ENCODE measurements at regions not wholly inside any gene's neighbourhood (a gene's known extent, or its start where the extent isn't known, plus 50 kb on each side); places are given as distances from the start of the nearest gene placed in this dataset.
A peak's percentile ranks its signal among the peaks of the same experiment; 100 is the strongest.

DNA sequence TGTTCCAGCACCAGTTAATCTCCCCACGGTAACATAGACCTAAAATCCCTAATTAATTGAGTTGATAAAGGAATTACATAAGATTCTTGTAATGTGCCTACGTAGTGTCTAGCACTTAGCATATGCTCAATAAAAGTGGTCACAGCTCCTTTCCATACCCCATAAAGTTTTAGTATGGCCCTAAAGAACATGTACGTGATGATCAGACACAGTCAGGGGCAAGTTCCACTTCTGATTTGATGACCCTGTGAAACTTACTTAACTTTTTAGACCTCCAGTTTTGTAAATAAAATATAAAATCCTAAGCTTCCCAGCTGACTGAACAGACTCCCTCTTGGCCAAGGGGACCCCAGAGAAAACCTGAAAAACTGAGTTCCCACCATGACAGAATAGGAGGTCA is 391.3 kb upstream of the ERCC4 start (continued):
- no peak for TF ChIP-seq ZNF217 (IDR thresholded peaks at IDR 0.05)
- no peak for TF ChIP-seq CHD2 (IDR thresholded peaks at IDR 0.05; ENCODE audit: borderline replicate concordance, low read depth, low read length)
- no peak for TF ChIP-seq SIN3A (IDR thresholded peaks at IDR 0.05; ENCODE audit: low read depth, low read length)
- TF ChIP-seq POLR2A (IDR thresholded peaks at IDR 0.05; ENCODE audit: low read depth, low read length), result no peak
- TF ChIP-seq, protein P1, sequence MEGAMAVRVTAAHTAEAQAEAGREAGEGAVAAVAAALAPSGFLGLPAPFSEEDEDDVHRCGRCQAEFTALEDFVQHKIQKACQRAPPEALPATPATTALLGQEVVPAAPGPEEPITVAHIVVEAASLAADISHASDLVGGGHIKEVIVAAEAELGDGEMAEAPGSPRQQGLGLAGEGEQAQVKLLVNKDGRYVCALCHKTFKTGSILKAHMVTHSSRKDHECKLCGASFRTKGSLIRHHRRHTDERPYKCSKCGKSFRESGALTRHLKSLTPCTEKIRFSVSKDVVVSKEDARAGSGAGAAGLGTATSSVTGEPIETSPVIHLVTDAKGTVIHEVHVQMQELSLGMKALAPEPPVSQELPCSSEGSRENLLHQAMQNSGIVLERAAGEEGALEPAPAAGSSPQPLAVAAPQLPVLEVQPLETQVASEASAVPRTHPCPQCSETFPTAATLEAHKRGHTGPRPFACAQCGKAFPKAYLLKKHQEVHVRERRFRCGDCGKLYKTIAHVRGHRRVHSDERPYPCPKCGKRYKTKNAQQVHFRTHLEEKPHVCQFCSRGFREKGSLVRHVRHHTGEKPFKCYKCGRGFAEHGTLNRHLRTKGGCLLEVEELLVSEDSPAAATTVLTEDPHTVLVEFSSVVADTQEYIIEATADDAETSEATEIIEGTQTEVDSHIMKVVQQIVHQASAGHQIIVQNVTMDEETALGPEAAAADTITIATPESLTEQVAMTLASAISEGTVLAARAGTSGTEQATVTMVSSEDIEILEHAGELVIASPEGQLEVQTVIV (IDR thresholded peaks at IDR 0.05; ENCODE audit: borderline replicate concordance, partially characterized antibody), result no peak
- no peak for TF ChIP-seq KLF5 (IDR thresholded peaks at IDR 0.05; ENCODE audit: partially characterized antibody)
- no peak for TF ChIP-seq SRF (IDR thresholded peaks at IDR 0.05; ENCODE audit: low read depth in 2 of 2, low read length in 2 of 2)
- no peak for TF ChIP-seq ZNF207 (IDR thresholded peaks at IDR 0.05; ENCODE audit: borderline replicate concordance)

DNA sequence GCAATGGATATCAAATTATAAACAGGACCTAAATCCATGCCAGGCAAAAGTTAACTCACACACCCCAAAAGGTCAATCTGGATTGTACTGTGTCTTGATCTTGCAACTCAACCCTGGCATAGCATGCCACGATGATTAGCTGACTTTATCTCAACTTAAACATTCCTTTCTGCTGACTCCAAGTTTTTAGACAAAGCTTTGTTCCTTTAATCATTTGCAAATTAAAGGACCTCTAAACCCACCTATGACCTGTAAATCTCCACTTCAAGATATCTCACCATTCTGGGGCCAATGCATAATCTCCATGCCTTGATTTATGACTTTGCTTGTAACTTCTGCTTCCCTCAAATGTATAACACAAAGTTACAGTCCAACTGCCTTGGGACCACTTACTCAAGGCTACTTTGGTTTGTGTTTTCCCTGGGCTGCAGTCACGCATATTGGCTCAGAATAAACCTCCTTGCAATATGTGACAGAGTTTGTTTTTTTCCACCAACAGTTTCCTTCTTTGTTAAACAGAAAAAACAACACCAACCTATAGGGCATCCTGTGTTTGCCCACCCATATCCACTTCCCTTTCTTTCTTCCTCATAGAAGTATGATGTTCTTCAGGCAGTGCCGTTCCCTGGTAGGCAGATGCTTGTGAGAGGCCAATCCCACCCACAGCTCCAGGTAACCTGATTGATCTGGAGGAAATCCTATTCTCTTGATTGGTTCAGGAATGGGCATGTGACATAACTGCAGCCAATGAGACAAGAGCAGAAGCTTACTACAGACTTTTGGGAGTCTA is 390.6 kb upstream of the ERCC4 start:
- ChIA-PET POLR2A (no interaction called here), CTCF (interaction anchor here (1.1 to 1.2 kb wide), 2 partner anchors 9 to 22 kb away, joined by 3 to 4 read pairs; no protein-coding TSS in a partner anchor), RAD21 (ENCODE audit: unreplicated experiment) (no interaction called here), SMC1A (ENCODE audit: uncharacterized antibody, unreplicated experiment) (interaction anchor here (1.1 to 1.7 kb wide), 3 partner anchors 13 to 48 kb away, joined by 3 to 7 read pairs (median 5); no protein-coding TSS in a partner anchor)
- Histone ChIP-seq H3K4me1 (ENCODE audit: control insufficient read depth, insufficient read depth, low read length) (no peaks in the 10 kb centered on the region), H4K20me1 (ENCODE audit: control insufficient read depth, insufficient read depth) (no peaks in the 10 kb centered on the region), H3K36me3 (ENCODE audit: control insufficient read depth in 2 of 2, insufficient read depth in 2 of 2, low read length in 1 of 2) (no peaks in the 10 kb centered on the region), H3K9ac (ENCODE audit: control insufficient read depth, insufficient read depth, low read length) (no peak overlapping the region), H3K27me3 (replicated peaks in 1 of 2; ENCODE audit: control insufficient read depth in 2 of 2, insufficient read depth in 2 of 2, low read length in 1 of 2) (no peaks in the 10 kb centered on the region), H3K9me3 (replicated peaks; ENCODE audit: control insufficient read depth, insufficient read depth, low read length) (no peaks in the 10 kb centered on the region; the same call in 2 of the 3 replicates), H3K4me2 (ENCODE audit: control insufficient read depth, insufficient read depth) (no peak overlapping the region), H3K79me2 (ENCODE audit: control insufficient read depth, insufficient read depth, low read length) (no peaks in the 10 kb centered on the region), H2AFZ (ENCODE audit: control insufficient read depth, low read depth, low read length) (no peak overlapping the region), H3K27ac (ENCODE audit: control insufficient read depth, insufficient read depth) (no peak overlapping the region), H3K4me3 (no peak overlapping the region)
- intact Hi-C loops (cut with micrococcal nuclease; ENCODE audit: unreplicated experiment), result no loop called here
- no peak for ATAC-seq
- no TSS peak for BruUV-seq (replicated peaks)
- in situ Hi-C loops (cut with MboI), result no loop called here
- DNase-seq (ENCODE audit: low read depth, low spot score), result no peak
- TF ChIP-seq MTA2 (IDR thresholded peaks at IDR 0.05; ENCODE audit: low read depth), result no peak
- peak; percentile 20; the same call in 1 of the 2 replicates for TF ChIP-seq SPI1 (IDR thresholded peaks at IDR 0.05; ENCODE audit: borderline replicate concordance, insufficient read depth, low read depth, low read length)
- TF ChIP-seq RB1 (IDR thresholded peaks at IDR 0.05; ENCODE audit: borderline replicate concordance), result no peak
- 19% methylated on average over 3 of the region's 3 CpGs for WGBS (ENCODE audit: insufficient coverage, insufficient replicate concordance, low lambda C conversion rate, missing lambda C conversion rate)
- no peak for FAIRE-seq
